ENCODE measurements at regions not wholly inside any gene's neighbourhood (a gene's known extent, or its start where the extent isn't known, plus 50 kb on each side); places are given as distances from the start of the nearest gene placed in this dataset.

DNA sequence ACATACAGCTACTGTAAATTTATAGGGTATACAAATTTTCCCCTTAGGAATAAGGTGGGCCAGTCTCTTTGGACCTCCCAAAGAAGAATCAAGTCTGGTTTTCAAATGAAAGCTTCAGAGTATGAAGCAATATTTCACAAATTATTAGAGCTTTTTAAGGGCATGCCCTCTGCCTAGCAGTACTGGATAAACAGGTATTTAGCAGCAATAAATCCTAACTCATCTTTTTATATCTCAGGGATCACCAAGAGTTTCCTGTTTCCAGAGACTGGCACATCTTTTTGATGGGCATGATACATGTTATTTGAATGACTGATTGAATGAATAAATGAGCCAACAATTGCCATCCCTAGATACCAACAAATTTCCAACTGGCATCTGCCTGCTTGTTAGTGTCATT lies 190.4 kb downstream of the NRIP1 start:
- in situ Hi-C loops (cut with MboI) (no loop called here), intact Hi-C loops (cut with micrococcal nuclease) (no loop called here)
- Histone ChIP-seq H3K9ac (ENCODE audit: insufficient read depth in 1 of 2, low read depth in 2 of 2, low read length in 2 of 2) (no peak overlapping the region), H4K20me1 (replicated peaks; ENCODE audit: control insufficient read depth, insufficient read depth, low read length) (no peaks in the 10 kb centered on the region), H3K27ac (ENCODE audit: extremely low read depth, low read depth, low read length) (no peak overlapping the region), H3K9me3 (replicated peaks; ENCODE audit: control insufficient read depth, insufficient read depth, low read depth, low read length) (no peaks in the 10 kb centered on the region), H3K27me3 (ENCODE audit: control insufficient read depth in 2 of 2, insufficient read depth in 2 of 2, low read length in 2 of 2) (no peaks in the 10 kb centered on the region), H3K4me3 (no peak overlapping the region), H3K4me2 (ENCODE audit: insufficient read depth, low read length) (no peak overlapping the region), H3K4me1 (replicated peaks in 1 of 2; ENCODE audit: control insufficient read depth in 2 of 2, insufficient read depth in 2 of 2, low read length in 2 of 2) (peaks cover 0 to 19% of the 10 kb centered on the region in 2 experiments; a peak in 2 of 5 replicates), H3K9me1 (ENCODE audit: control insufficient read depth, insufficient read depth, low read length) (no peaks in the 10 kb centered on the region), H3K79me2 (ENCODE audit: control insufficient read depth, insufficient read depth, low read length) (no peaks in the 10 kb centered on the region), H3K36me3 (ENCODE audit: control insufficient read depth, insufficient read depth, low read length) (no peaks in the 10 kb centered on the region), H2AFZ (ENCODE audit: low read depth, low read length) (0 out of 2 replicates have a peak overlapping the region, but pooled peaks have one; percentile 2)
- TF ChIP-seq, protein P1, sequence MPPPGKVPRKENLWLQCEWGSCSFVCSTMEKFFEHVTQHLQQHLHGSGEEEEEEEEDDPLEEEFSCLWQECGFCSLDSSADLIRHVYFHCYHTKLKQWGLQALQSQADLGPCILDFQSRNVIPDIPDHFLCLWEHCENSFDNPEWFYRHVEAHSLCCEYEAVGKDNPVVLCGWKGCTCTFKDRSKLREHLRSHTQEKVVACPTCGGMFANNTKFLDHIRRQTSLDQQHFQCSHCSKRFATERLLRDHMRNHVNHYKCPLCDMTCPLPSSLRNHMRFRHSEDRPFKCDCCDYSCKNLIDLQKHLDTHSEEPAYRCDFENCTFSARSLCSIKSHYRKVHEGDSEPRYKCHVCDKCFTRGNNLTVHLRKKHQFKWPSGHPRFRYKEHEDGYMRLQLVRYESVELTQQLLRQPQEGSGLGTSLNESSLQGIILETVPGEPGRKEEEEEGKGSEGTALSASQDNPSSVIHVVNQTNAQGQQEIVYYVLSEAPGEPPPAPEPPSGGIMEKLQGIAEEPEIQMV (tag; conservative IDR thresholded peaks at IDR 0.05; ENCODE audit: low read depth): no peak
- TF ChIP-seq CEBPG (CRISPR knock-in tag; IDR thresholded peaks at IDR 0.05) (no peak), CEBPG (tag; conservative IDR thresholded peaks at IDR 0.05 in 1 of 2, IDR thresholded peaks at IDR 0.05 in 1 of 2) (0 out of 4 replicates have a peak, but pooled peaks of 1 of the 2 experiments have one; percentile 28)
- no peak for ATAC-seq
- no peak for DNase-seq (ENCODE audit: extremely low read depth in 1 of 4, low spot score in 3 of 4)
- ChIA-PET POLR2A (interaction anchor here (1.0 kb wide), 1 partner anchor 18 kb away, joined by 4 read pairs; no protein-coding TSS in a partner anchor), CTCF (ENCODE audit: low intra/inter-chr PET ratio) (no interaction called here)
- no peak for FAIRE-seq
- BruUV-seq (replicated peaks): no TSS peak

DNA sequence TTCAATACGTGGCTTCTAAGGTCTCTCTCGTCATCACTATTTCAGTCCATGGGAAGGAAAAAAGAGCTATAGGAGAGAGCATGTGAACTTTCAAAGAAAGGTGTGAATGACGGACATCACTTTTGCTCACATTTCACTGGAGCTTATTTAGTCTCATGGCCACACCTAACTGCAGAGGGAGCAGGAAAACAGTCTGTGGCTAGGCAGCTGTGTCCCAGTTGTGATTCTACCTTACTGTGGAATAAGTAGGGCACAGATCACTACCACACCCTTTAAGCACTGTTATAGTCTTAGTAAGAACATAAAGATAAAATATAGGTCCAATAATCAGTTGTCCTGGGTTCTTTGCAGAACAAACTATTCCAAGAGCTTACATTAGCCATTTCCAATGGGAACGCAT lies 192.9 kb downstream of the NRIP1 start:
- Histone ChIP-seq H4K20me1 (replicated peaks; ENCODE audit: control insufficient read depth, insufficient read depth, low read length) (no peaks in the 10 kb centered on the region), H3K4me3 (no peak overlapping the region), H3K4me1 (replicated peaks in 1 of 2; ENCODE audit: control insufficient read depth in 2 of 2, insufficient read depth in 2 of 2, low read length in 2 of 2) (peaks cover 0 to 9% of the 10 kb centered on the region in 2 experiments; a peak in 2 of 5 replicates), H3K27me3 (ENCODE audit: control insufficient read depth in 2 of 2, insufficient read depth in 2 of 2, low read length in 2 of 2) (no peaks in the 10 kb centered on the region), H3K9ac (ENCODE audit: insufficient read depth in 1 of 2, low read depth in 2 of 2, low read length in 2 of 2) (no peak overlapping the region), H3K79me2 (ENCODE audit: control insufficient read depth, insufficient read depth, low read length) (no peaks in the 10 kb centered on the region), H3K36me3 (ENCODE audit: control insufficient read depth, insufficient read depth, low read length) (no peaks in the 10 kb centered on the region), H3K27ac (ENCODE audit: extremely low read depth, low read depth, low read length) (no peak overlapping the region), H3K9me3 (replicated peaks; ENCODE audit: control insufficient read depth, insufficient read depth, low read depth, low read length) (no peaks in the 10 kb centered on the region), H2AFZ (ENCODE audit: low read depth, low read length) (no peak overlapping the region), H3K4me2 (ENCODE audit: insufficient read depth, low read length) (no peak overlapping the region), H3K9me1 (ENCODE audit: control insufficient read depth, insufficient read depth, low read length) (no peaks in the 10 kb centered on the region)
- CTCF ChIA-PET (ENCODE audit: low intra/inter-chr PET ratio): no interaction called here
- FAIRE-seq (no peak), DNase-seq (ENCODE audit: extremely low read depth in 1 of 4, low spot score in 3 of 4) (no peak), ATAC-seq (no peak)
- POLR2A ChIA-PET: interaction anchor here (0.6 to 1.5 kb wide), 2 partner anchors 11 to 61 kb away, joined by 3 read pairs; no protein-coding TSS in a partner anchor
- WGBS (ENCODE audit: insufficient coverage, low coverage, missing lambda C conversion rate): 64% methylated on average over 4 of the region's 4 CpGs
- in situ Hi-C loops (cut with MboI) (no loop called here), intact Hi-C loops (cut with micrococcal nuclease) (no loop called here)
- BruUV-seq (replicated peaks): no TSS peak
- TF ChIP-seq FOXK1 (CRISPR knock-in tag; IDR thresholded peaks at IDR 0.05; ENCODE audit: borderline replicate concordance): no peak
- no peak for TF ChIP-seq TGIF2 (CRISPR knock-in tag; IDR thresholded peaks at IDR 0.05)
- no peak for TF ChIP-seq MNT (conservative IDR thresholded peaks at IDR 0.05)
- no peak for TF ChIP-seq LCOR (CRISPR knock-in tag; IDR thresholded peaks at IDR 0.05)
- TF ChIP-seq MBD2 (IDR thresholded peaks at IDR 0.05; ENCODE audit: borderline replicate concordance, low read depth): no peak
- TF ChIP-seq ZNF444 (CRISPR knock-in tag; IDR thresholded peaks at IDR 0.05): no peak
- TF ChIP-seq ZNF512 (tag; IDR thresholded peaks at IDR 0.05): no peak
- TF ChIP-seq TCF3 (CRISPR knock-in tag; IDR thresholded peaks at IDR 0.05): no peak

All from K562 (cell line).